ENCODE measurements at regions not wholly inside any gene's neighbourhood (a gene's known extent, or its start where the extent isn't known, plus 50 kb on each side); places are given as distances from the start of the nearest gene placed in this dataset.

DNA sequence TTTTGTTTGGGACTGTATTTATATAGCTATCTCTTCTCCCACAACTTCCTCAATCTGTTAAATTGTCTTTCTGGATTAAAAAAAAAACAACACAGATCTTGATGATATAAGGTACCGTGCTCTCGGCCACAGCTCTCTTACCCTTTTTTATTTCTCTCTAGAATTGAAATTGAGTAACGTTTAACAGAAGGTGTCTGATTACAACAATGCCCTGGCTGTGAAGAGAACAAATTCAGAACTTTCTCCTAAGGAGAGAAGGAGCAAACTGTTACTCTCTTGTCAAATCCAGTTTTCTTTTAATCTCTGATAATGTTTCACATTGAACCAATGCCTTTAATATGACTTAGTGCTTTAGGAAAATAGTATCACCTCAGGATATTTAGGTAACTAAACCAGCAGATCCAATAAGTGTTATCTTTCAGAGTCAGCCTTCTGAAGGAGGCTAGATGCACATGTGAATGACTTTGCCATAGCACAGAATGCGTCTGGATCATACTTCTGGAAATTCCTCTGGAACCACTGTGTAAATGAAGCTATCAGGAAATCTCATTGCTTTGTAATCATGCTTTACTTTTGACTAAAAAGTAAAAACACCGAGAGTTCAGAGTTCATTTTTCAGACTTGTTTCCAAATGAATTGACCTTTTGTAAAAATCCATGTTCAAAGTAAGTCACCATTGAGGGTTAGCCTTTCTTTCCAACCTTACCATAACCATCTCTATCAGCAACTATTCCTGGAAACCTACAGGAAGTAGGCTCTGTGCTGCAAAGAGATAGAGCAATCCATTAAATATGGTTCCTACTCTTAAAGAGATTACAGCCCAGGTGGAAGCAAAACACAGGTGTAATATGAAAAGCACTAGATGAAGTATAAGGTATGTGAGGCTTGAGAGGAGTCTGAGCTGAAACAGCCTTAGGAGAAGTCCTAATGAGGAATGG, 147.0 kb upstream of the OSR1 start (continued):
- TF ChIP-seq, protein P1, sequence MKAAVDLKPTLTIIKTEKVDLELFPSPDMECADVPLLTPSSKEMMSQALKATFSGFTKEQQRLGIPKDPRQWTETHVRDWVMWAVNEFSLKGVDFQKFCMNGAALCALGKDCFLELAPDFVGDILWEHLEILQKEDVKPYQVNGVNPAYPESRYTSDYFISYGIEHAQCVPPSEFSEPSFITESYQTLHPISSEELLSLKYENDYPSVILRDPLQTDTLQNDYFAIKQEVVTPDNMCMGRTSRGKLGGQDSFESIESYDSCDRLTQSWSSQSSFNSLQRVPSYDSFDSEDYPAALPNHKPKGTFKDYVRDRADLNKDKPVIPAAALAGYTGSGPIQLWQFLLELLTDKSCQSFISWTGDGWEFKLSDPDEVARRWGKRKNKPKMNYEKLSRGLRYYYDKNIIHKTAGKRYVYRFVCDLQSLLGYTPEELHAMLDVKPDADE (CRISPR knock-in tag; IDR thresholded peaks at IDR 0.05) = no peak
- no peak for TF ChIP-seq SOX6 (IDR thresholded peaks at IDR 0.05)
- peak; percentile 95 for TF ChIP-seq SOX6 (CRISPR knock-in tag; IDR thresholded peaks at IDR 0.05)
- TF ChIP-seq HOXD1 (CRISPR knock-in tag; IDR thresholded peaks at IDR 0.05) = peak; percentile 61; the same call in 1 of the 2 replicates
- TF ChIP-seq PHB2 (IDR thresholded peaks at IDR 0.05; ENCODE audit: partially characterized antibody) = no peak
- peak; percentile 90 for TF ChIP-seq HDAC2 (CRISPR knock-in tag; IDR thresholded peaks at IDR 0.05)
- TF ChIP-seq IRF2 (CRISPR knock-in tag; IDR thresholded peaks at IDR 0.05) = peak; percentile 79; the same call in 1 of the 2 replicates
- TF ChIP-seq, protein P2, sequence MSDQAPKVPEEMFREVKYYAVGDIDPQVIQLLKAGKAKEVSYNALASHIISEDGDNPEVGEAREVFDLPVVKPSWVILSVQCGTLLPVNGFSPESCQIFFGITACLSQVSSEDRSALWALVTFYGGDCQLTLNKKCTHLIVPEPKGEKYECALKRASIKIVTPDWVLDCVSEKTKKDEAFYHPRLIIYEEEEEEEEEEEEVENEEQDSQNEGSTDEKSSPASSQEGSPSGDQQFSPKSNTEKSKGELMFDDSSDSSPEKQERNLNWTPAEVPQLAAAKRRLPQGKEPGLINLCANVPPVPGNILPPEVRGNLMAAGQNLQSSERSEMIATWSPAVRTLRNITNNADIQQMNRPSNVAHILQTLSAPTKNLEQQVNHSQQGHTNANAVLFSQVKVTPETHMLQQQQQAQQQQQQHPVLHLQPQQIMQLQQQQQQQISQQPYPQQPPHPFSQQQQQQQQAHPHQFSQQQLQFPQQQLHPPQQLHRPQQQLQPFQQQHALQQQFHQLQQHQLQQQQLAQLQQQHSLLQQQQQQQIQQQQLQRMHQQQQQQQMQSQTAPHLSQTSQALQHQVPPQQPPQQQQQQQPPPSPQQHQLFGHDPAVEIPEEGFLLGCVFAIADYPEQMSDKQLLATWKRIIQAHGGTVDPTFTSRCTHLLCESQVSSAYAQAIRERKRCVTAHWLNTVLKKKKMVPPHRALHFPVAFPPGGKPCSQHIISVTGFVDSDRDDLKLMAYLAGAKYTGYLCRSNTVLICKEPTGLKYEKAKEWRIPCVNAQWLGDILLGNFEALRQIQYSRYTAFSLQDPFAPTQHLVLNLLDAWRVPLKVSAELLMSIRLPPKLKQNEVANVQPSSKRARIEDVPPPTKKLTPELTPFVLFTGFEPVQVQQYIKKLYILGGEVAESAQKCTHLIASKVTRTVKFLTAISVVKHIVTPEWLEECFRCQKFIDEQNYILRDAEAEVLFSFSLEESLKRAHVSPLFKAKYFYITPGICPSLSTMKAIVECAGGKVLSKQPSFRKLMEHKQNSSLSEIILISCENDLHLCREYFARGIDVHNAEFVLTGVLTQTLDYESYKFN (CRISPR knock-in tag; conservative IDR thresholded peaks at IDR 0.05) = peak; percentile 94
- TF ChIP-seq, protein P3, sequence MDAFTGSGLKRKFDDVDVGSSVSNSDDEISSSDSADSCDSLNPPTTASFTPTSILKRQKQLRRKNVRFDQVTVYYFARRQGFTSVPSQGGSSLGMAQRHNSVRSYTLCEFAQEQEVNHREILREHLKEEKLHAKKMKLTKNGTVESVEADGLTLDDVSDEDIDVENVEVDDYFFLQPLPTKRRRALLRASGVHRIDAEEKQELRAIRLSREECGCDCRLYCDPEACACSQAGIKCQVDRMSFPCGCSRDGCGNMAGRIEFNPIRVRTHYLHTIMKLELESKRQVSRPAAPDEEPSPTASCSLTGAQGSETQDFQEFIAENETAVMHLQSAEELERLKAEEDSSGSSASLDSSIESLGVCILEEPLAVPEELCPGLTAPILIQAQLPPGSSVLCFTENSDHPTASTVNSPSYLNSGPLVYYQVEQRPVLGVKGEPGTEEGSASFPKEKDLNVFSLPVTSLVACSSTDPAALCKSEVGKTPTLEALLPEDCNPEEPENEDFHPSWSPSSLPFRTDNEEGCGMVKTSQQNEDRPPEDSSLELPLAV (CRISPR knock-in tag; conservative IDR thresholded peaks at IDR 0.05; ENCODE audit: low read depth) = no peak
- TF ChIP-seq ZNF709 (CRISPR knock-in tag; IDR thresholded peaks at IDR 0.05) = no peak
- TF ChIP-seq, protein P4, sequence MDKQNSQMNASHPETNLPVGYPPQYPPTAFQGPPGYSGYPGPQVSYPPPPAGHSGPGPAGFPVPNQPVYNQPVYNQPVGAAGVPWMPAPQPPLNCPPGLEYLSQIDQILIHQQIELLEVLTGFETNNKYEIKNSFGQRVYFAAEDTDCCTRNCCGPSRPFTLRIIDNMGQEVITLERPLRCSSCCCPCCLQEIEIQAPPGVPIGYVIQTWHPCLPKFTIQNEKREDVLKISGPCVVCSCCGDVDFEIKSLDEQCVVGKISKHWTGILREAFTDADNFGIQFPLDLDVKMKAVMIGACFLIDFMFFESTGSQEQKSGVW (CRISPR knock-in tag; IDR thresholded peaks at IDR 0.05; ENCODE audit: borderline replicate concordance) = no peak
- TF ChIP-seq, protein P5, sequence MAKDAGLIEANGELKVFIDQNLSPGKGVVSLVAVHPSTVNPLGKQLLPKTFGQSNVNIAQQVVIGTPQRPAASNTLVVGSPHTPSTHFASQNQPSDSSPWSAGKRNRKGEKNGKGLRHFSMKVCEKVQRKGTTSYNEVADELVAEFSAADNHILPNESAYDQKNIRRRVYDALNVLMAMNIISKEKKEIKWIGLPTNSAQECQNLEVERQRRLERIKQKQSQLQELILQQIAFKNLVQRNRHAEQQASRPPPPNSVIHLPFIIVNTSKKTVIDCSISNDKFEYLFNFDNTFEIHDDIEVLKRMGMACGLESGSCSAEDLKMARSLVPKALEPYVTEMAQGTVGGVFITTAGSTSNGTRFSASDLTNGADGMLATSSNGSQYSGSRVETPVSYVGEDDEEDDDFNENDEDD (CRISPR knock-in tag; IDR thresholded peaks at IDR 0.05; ENCODE audit: borderline replicate concordance) = 0 out of 2 replicates have a peak, but pooled peaks have one; percentile 42
- peak; percentile 65 for TF ChIP-seq BHLHE40 (IDR thresholded peaks at IDR 0.05; ENCODE audit: low read length)
- TF ChIP-seq, protein P6, sequence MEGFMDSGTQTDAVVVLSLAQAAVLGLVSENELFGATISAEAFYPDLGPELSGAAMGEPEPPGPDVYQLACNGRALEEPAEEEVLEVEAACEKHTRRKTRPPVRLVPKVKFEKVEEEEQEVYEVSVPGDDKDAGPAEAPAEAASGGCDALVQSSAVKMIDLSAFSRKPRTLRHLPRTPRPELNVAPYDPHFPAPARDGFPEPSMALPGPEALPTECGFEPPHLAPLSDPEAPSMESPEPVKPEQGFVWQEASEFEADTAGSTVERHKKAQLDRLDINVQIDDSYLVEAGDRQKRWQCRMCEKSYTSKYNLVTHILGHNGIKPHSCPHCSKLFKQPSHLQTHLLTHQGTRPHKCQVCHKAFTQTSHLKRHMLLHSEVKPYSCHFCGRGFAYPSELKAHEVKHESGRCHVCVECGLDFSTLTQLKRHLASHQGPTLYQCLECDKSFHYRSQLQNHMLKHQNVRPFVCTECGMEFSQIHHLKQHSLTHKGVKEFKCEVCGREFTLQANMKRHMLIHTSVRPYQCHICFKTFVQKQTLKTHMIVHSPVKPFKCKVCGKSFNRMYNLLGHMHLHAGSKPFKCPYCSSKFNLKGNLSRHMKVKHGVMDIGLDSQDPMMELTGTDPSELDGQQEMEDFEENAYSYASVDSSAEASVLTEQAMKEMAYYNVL (CRISPR knock-in tag; IDR thresholded peaks at IDR 0.05; ENCODE audit: borderline replicate concordance) = peak; percentile 79; the same call in 1 of the 2 replicates
- TF ChIP-seq GABPA (IDR thresholded peaks at IDR 0.05; ENCODE audit: low read depth, low read length) = 0 out of 2 replicates have a peak, but pooled peaks have one; percentile 7
- peak; percentile 75 for TF ChIP-seq GABPA (CRISPR knock-in tag; IDR thresholded peaks at IDR 0.05; ENCODE audit: low read depth)

Measured in HepG2 (cell line).